Activated T-helper 17 cell treated with anti-CD3 and anti-CD28 coated beads, Interleukin-2, amount 50 U/mL, for 72 hours (primary cell): ENCODE measurements at regions not wholly inside any gene's neighbourhood (a gene's known extent, or its start where the extent isn't known, plus 50 kb on each side); places are given as distances from the start of the nearest gene placed in this dataset.

Experiments
- ATAC-seq: fragments of 150-1000 bp; cut with Tn5 transposase; replicated peaks from 2 replicates; pipeline ENCODE4 v1.10.0; 2021; ENCODE audit warnings: mild to moderate bottlenecking, moderate library complexity
- H3K27ac Mint-ChIP-seq: one replicate; pipeline ENCODE4 v1.8.0; 2022; ENCODE audit warnings: mixed read lengths
- H3K27me3 Mint-ChIP-seq: one replicate; pipeline ENCODE4 v1.8.0; 2022; ENCODE audit warnings: mixed read lengths
- H3K36me3 Mint-ChIP-seq: one replicate; pipeline ENCODE4 v1.8.0; 2022; ENCODE audit warnings: low read depth, mild to moderate bottlenecking, mixed read lengths
- H3K4me1 Mint-ChIP-seq: one replicate; pipeline ENCODE4 v1.8.0; 2022; ENCODE audit warnings: mixed read lengths
- H3K4me3 Mint-ChIP-seq: one replicate; pipeline ENCODE4 v1.8.0; 2022; ENCODE audit warnings: mild to moderate bottlenecking, mixed read lengths
- H3K9me3 Mint-ChIP-seq: one replicate; pipeline ENCODE4 v1.8.0; 2022; ENCODE audit warnings: mixed read lengths

DNA sequence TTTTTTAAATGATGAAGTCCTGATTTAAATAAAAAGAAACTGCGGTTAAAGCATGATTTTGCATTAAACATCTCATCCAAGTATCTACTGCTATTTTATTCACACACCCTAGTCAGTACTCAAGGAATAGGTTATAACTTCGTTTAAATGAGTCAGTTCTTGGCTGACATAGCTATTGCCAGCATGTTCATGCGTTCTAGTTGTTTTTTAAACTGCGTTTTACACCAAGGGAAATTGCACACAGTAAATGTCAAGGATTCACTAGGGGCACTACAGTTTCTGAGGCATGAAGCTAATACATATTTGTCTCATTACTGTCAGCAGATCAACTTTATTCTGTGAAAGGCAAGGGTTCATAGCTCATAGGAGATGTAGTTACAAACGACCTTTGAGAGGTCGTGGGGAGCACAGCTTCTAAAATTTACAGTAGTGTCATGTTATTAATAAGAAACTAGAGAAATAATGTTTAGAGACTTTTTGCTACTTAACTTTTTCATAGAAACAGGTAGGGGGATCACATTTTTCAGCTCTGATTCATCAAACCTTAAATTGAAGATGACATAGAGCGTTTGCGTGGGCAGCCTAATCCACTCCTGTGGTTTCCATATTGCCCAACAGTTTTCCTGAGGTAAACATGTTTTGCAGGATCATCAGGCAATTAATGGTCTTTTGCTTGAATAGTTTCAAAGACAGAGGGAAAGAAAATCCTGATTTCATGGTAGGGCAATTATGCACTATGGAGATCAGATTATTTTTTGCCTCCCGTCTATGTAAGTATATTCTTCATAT, 2222.7 kb upstream of the WWC1 start:
- H3K4me3 Mint-ChIP-seq: no peak overlapping the region
- no peaks in the 10 kb centered on the region for H3K27me3 Mint-ChIP-seq
- no peak overlapping the region for H3K27ac Mint-ChIP-seq
- peaks cover 27% of the 10 kb centered on the region for H3K9me3 Mint-ChIP-seq
- no peaks in the 10 kb centered on the region for H3K4me1 Mint-ChIP-seq
- ATAC-seq: no peak
- no peaks in the 10 kb centered on the region for H3K36me3 Mint-ChIP-seq

DNA sequence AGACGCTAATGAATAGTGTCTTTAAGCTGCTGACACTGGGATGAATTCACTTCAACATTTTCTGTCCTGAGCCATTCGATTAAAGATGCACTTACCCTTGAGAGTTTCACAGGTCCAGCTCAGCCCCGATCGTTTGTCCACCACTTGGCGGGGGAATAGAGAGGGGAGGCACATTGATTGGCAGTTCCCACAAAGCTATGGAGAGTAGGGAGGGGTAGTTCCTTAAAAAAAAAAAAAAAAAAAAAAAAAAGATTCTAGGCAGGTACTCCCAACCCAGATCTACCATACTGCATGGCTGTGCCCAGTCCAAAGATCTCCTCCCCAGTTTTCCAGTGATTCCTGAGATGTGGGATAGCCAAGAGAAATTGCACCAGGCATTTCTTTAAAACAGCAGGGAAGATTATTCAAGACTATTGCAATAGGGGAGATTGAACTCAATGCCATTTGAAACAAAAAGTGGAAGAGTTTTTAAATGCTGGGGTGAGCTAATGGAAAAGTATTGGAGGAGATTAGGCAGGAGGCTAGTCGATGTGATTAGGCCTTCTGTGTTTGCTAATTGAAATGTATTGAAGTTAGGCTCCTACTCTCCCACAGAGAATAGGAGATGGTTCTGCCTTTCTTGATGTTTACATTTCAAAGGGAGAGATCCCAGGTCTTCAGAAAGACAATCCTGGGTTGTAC, 2217.4 kb upstream of the WWC1 start:
- H3K36me3 Mint-ChIP-seq: no peaks in the 10 kb centered on the region
- H3K4me1 Mint-ChIP-seq: no peaks in the 10 kb centered on the region
- ATAC-seq: no peak
- peaks cover 33% of the 10 kb centered on the region for H3K9me3 Mint-ChIP-seq
- H3K4me3 Mint-ChIP-seq: no peak overlapping the region
- H3K27me3 Mint-ChIP-seq: no peaks in the 10 kb centered on the region
- no peak overlapping the region for H3K27ac Mint-ChIP-seq

GRCh38 chr5:166074582-166075481, 2216.6 kb upstream of the WWC1 start:
- ATAC-seq: no peak
- H3K27me3 Mint-ChIP-seq: no peaks in the 10 kb centered on the region
- H3K4me3 Mint-ChIP-seq: no peak overlapping the region
- H3K9me3 Mint-ChIP-seq: peaks cover 33% of the 10 kb centered on the region
- no peaks in the 10 kb centered on the region for H3K36me3 Mint-ChIP-seq
- no peak overlapping the region for H3K27ac Mint-ChIP-seq
- H3K4me1 Mint-ChIP-seq: no peaks in the 10 kb centered on the region

DNA sequence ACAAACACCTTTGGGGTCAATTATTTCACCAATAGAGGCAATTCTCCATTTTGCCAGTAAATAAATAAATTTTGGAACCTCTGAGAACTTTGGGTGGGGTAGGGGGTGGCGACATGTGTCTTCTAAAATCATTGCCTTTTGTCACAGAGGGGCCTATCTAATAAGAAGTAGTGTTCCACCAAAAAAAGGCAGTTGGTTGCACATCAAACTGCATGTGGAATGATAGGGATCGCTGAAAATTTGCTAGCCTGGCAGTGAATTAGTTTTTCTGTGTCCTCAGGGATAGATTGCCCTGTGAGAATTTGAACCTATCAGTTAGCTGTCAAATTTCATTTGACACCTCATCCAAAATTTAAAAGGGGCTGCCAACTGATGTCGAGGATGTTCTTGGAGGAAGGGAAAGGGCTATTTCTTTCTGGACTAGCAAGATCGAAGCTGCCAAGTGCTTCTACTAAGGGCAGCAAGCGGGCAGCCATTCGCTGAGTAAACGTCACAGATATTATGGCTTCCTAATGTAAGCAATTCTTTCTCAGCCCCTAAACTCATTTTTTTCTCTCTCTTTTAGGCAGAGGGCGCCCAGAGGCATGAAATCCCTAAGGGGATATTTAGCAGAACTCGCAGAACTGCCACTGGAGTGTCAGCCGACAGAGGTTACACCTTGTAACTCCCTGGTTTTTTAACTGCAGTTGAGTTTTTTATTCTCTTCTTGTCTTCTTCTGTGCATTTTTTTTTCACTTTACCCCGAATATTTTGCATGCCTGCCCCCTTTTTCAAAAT, 2208.1 kb upstream of the WWC1 start:
- H3K4me1 Mint-ChIP-seq: no peaks in the 10 kb centered on the region
- H3K27ac Mint-ChIP-seq: no peak overlapping the region
- no peak overlapping the region for H3K4me3 Mint-ChIP-seq
- ATAC-seq: no peak
- peaks cover 4% of the 10 kb centered on the region for H3K9me3 Mint-ChIP-seq
- H3K27me3 Mint-ChIP-seq: no peaks in the 10 kb centered on the region
- H3K36me3 Mint-ChIP-seq: no peaks in the 10 kb centered on the region

- H3K36me3 Mint-ChIP-seq: no peaks in the 10 kb centered on the region
- no peak for ATAC-seq
- H3K27ac Mint-ChIP-seq: no peak overlapping the region
- H3K4me1 Mint-ChIP-seq: no peaks in the 10 kb centered on the region
- peaks cover 4% of the 10 kb centered on the region for H3K9me3 Mint-ChIP-seq
- no peaks in the 10 kb centered on the region for H3K27me3 Mint-ChIP-seq
- no peak overlapping the region for H3K4me3 Mint-ChIP-seq
Measured at GRCh38 chr5:166086568-166086967, 2204.9 kb upstream of the WWC1 start.

GRCh38 chr5:166088389-166089039, 2202.9 kb upstream of the WWC1 start:
- peaks cover 8% of the 10 kb centered on the region for H3K9me3 Mint-ChIP-seq
- H3K4me3 Mint-ChIP-seq: no peak overlapping the region
- H3K27ac Mint-ChIP-seq: no peak overlapping the region
- H3K27me3 Mint-ChIP-seq: no peaks in the 10 kb centered on the region
- H3K36me3 Mint-ChIP-seq: no peaks in the 10 kb centered on the region
- no peaks in the 10 kb centered on the region for H3K4me1 Mint-ChIP-seq
- no peak for ATAC-seq

DNA sequence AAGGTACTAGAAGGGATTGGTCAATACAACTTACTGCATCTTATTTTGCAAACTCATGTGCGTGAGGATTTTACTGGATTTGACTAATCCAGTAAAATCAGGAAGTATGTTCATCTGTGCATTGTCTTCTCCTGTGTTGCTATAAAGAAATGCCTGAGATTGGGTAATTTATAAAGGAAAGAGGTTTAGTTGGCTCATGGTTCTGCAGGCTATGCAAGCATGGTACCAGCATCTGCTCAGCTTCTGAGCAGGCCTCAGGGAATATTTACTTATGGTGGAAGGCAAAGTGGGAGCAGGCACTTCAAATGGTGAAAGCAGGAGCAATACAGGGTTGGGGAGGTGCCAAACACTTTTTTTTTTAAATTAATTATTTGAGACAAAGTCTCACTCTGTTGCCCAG, 2199.5 kb upstream of the WWC1 start:
- H3K4me3 Mint-ChIP-seq: no peak overlapping the region
- H3K36me3 Mint-ChIP-seq: no peaks in the 10 kb centered on the region
- no peak overlapping the region for H3K27ac Mint-ChIP-seq
- no peaks in the 10 kb centered on the region for H3K27me3 Mint-ChIP-seq
- H3K4me1 Mint-ChIP-seq: no peaks in the 10 kb centered on the region
- peaks cover 4% of the 10 kb centered on the region for H3K9me3 Mint-ChIP-seq
- ATAC-seq: no peak

GRCh38 chr5:166093312-166093711, 2198.1 kb upstream of the WWC1 start:
- H3K4me1 Mint-ChIP-seq: no peaks in the 10 kb centered on the region
- peaks cover 4% of the 10 kb centered on the region for H3K9me3 Mint-ChIP-seq
- no peak overlapping the region for H3K4me3 Mint-ChIP-seq
- no peaks in the 10 kb centered on the region for H3K27me3 Mint-ChIP-seq
- no peaks in the 10 kb centered on the region for H3K36me3 Mint-ChIP-seq
- H3K27ac Mint-ChIP-seq: no peak overlapping the region
- ATAC-seq: no peak

- H3K9me3 Mint-ChIP-seq: no peaks in the 10 kb centered on the region
- no peak overlapping the region for H3K27ac Mint-ChIP-seq
- H3K4me1 Mint-ChIP-seq: no peaks in the 10 kb centered on the region
- no peaks in the 10 kb centered on the region for H3K27me3 Mint-ChIP-seq
- H3K4me3 Mint-ChIP-seq: no peak overlapping the region
- no peak for ATAC-seq
- H3K36me3 Mint-ChIP-seq: no peaks in the 10 kb centered on the region
Measured at GRCh38 chr5:166102947-166103346, 2188.5 kb upstream of the WWC1 start.

DNA sequence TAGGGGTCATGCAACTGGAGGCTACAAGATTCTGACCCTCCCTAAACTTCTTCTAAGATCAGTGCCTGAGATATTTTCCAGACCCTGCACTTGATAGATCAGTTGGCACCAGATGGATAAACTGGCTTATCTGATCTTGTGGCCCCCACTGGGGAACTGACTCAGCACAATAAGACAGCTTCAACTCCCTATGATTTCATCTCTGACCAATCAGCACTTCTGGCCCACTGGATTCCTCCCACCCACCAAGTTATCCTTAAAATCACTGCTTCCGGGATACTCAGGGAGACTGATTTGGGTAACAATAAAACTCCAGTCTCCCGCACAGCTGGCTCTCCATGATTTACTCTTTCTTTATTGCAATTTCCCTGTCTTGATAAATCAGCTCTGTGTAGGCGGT, 2180.4 kb upstream of the WWC1 start:
- Mint-ChIP-seq H3K9me3 (peaks cover 3% of the 10 kb centered on the region), H3K36me3 (no peaks in the 10 kb centered on the region), H3K27me3 (no peaks in the 10 kb centered on the region), H3K27ac (no peak overlapping the region), H3K4me3 (no peak overlapping the region), H3K4me1 (no peaks in the 10 kb centered on the region)
- ATAC-seq: no peak

GRCh38 chr5:166117072-166118066, 2174.1 kb upstream of the WWC1 start:
- H3K27ac Mint-ChIP-seq: no peak overlapping the region
- H3K4me3 Mint-ChIP-seq: no peak overlapping the region
- ATAC-seq: no peak
- no peaks in the 10 kb centered on the region for H3K4me1 Mint-ChIP-seq
- no peaks in the 10 kb centered on the region for H3K27me3 Mint-ChIP-seq
- H3K9me3 Mint-ChIP-seq: peaks cover 9% of the 10 kb centered on the region
- H3K36me3 Mint-ChIP-seq: no peaks in the 10 kb centered on the region

GRCh38 chr5:166119506-166119905, 2171.9 kb upstream of the WWC1 start:
- no peak overlapping the region for H3K4me3 Mint-ChIP-seq
- ATAC-seq: no peak
- H3K27me3 Mint-ChIP-seq: no peaks in the 10 kb centered on the region
- H3K27ac Mint-ChIP-seq: no peak overlapping the region
- peaks cover 14% of the 10 kb centered on the region for H3K9me3 Mint-ChIP-seq
- H3K4me1 Mint-ChIP-seq: no peaks in the 10 kb centered on the region
- no peaks in the 10 kb centered on the region for H3K36me3 Mint-ChIP-seq

DNA sequence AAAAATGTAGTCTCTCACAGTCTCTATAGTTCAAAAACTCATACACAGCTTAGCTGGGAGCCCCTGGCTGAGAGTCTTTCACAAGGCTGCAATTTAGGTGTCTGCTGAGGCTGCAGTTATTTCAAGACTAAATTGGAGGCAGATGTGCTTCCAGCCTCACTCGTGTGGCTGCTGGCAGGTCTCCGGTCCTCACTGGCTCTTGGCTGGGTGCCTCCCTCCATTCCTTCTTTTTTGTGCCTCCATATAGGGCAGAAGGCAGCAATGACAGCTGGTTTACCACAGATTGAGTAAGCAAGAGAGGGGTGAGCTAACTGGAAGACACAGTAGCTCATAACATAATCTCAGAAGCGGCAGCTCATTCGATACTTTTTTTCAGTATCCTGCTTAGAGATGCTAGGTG, 2167.7 kb upstream of the WWC1 start:
- no peaks in the 10 kb centered on the region for H3K4me1 Mint-ChIP-seq
- no peak overlapping the region for H3K27ac Mint-ChIP-seq
- H3K27me3 Mint-ChIP-seq: no peaks in the 10 kb centered on the region
- H3K9me3 Mint-ChIP-seq: peaks cover 11% of the 10 kb centered on the region
- H3K36me3 Mint-ChIP-seq: no peaks in the 10 kb centered on the region
- no peak for ATAC-seq
- no peak overlapping the region for H3K4me3 Mint-ChIP-seq
